Liver (tissue), 3 donors: ENCODE measurements at regions not wholly inside any gene's neighbourhood (a gene's known extent, or its start where the extent isn't known, plus 50 kb on each side); places are given as distances from the start of the nearest gene placed in this dataset.

Source experiments
- ATF3 ChIP-seq: IDR thresholded peaks from 2 replicates; pipeline ENCODE4 v1.6.1; 2016; ENCODE audit warnings: antibody characterized with exemption
- CTCF ChIP-seq: fragments of 150-350 bp; IDR thresholded peaks from 2 replicates; pipeline ENCODE4 v1.5.1; 2017; ENCODE audit warnings: improper control_type of control experiment, low read depth, low read length; ENCODE audit not compliant: missing input control
- EGR1 ChIP-seq, 2 donors: IDR thresholded peaks; 2 replicates each; pipeline ENCODE4 v1.6.1; 2016 to 2018; ENCODE audit warnings: antibody characterized with exemption in 2 of 2, low read depth in 2 of 2
- FOXA1 ChIP-seq: IDR thresholded peaks from 2 replicates; pipeline ENCODE4 v1.6.1; 2016; ENCODE audit warnings: antibody characterized with exemption
- GABPA ChIP-seq, 2 donors: IDR thresholded peaks in 1 of 2; conservative IDR thresholded peaks in 1 of 2; 2 replicates each; pipeline ENCODE4 v1.6.1; 2016; ENCODE audit warnings: antibody characterized with exemption in 2 of 2, mild to moderate bottlenecking in 1 of 2, moderate library complexity in 1 of 2
- HNF4A ChIP-seq, 2 donors: conservative IDR thresholded peaks; 2 replicates each; pipeline ENCODE4 v1.6.1; 2016; ENCODE audit warnings: antibody characterized with exemption in 2 of 2, mild to moderate bottlenecking in 2 of 2
- HNF4G ChIP-seq: IDR thresholded peaks from 2 replicates; pipeline ENCODE4 v1.6.1; 2016; ENCODE audit warnings: antibody characterized with exemption
- JUND ChIP-seq, 2 donors: IDR thresholded peaks; 2 replicates each; pipeline ENCODE4 v1.6.1; 2016; ENCODE audit warnings: antibody characterized with exemption in 2 of 2
- MAX ChIP-seq: IDR thresholded peaks from 2 replicates; pipeline ENCODE4 v1.6.1; 2016; ENCODE audit warnings: antibody characterized with exemption
- RAD21 ChIP-seq, 2 donors: IDR thresholded peaks; 2 replicates each; pipeline ENCODE4 v1.6.1; 2016; ENCODE audit warnings: antibody characterized with exemption in 2 of 2, mild to moderate bottlenecking in 2 of 2
- REST ChIP-seq: IDR thresholded peaks from 2 replicates; pipeline ENCODE4 v1.6.1; 2016; ENCODE audit warnings: antibody characterized with exemption, mild to moderate bottlenecking
- SP1 ChIP-seq: IDR thresholded peaks from 2 replicates; pipeline ENCODE4 v1.6.1; 2018; ENCODE audit warnings: antibody characterized with exemption, mild to moderate bottlenecking
- TAF1 ChIP-seq: conservative IDR thresholded peaks from 2 replicates; pipeline ENCODE4 v1.6.1; 2016; ENCODE audit warnings: antibody characterized with exemption, mild to moderate bottlenecking
- YY1 ChIP-seq: IDR thresholded peaks from 2 replicates; pipeline ENCODE4 v1.6.1; 2016; ENCODE audit warnings: antibody characterized with exemption, mild to moderate bottlenecking
- donor health status: healthy.
- donor health status: healthy.

- TF ChIP-seq JUND (IDR thresholded peaks at IDR 0.05): no peak
- no peak for TF ChIP-seq YY1
- TF ChIP-seq CTCF: no peak
- no peak for TF ChIP-seq RAD21 (IDR thresholded peaks at IDR 0.05)
- TF ChIP-seq EGR1 (IDR thresholded peaks at IDR 0.05; ENCODE audit: low read depth in 2 of 2): no peak
- TF ChIP-seq SP1: no peak
- no peak for TF ChIP-seq HNF4G
- TF ChIP-seq MAX: no peak
- no peak for TF ChIP-seq GABPA (IDR thresholded peaks at IDR 0.05 in 1 of 2, conservative IDR thresholded peaks at IDR 0.05 in 1 of 2)
- TF ChIP-seq REST: no peak
- TF ChIP-seq ATF3: no peak
- TF ChIP-seq HNF4A (conservative IDR thresholded peaks at IDR 0.05): no peak
- no peak for TF ChIP-seq TAF1
- no peak for TF ChIP-seq FOXA1
Measured at GRCh38 chr10:81473755-81474154, 401.2 kb upstream of the NRG3 start.
